ENCODE measurements at regions not wholly inside any gene's neighbourhood (a gene's known extent, or its start where the extent isn't known, plus 50 kb on each side); places are given as distances from the start of the nearest gene placed in this dataset.

- Histone ChIP-seq H3K9me3 (ENCODE audit: low read length) (no peaks in the 10 kb centered on the region), H3K4me2 (ENCODE audit: low read length) (no peak overlapping the region), H3K4me1 (ENCODE audit: insufficient read depth, low read length, severe bottlenecking) (no peaks in the 10 kb centered on the region), H3K36me3 (ENCODE audit: insufficient read depth, low read length) (no peaks in the 10 kb centered on the region), H2AFZ (ENCODE audit: low read length) (no peak overlapping the region), H3K79me2 (ENCODE audit: insufficient read depth, low read length) (no peaks in the 10 kb centered on the region), H3K27ac (ENCODE audit: low read depth, low read length, poor library complexity, severe bottlenecking) (no peak overlapping the region), H3K9me2 (ENCODE audit: low read depth, low read length) (no peaks in the 10 kb centered on the region), H4K20me1 (ENCODE audit: insufficient read depth, low read length) (no peaks in the 10 kb centered on the region), H3K9ac (ENCODE audit: low read length) (no peak overlapping the region), H3K27me3 (ENCODE audit: insufficient read depth, low read length) (no peaks in the 10 kb centered on the region), H3K4me3 (ENCODE audit: low read depth, low read length, poor library complexity, severe bottlenecking) (no peak overlapping the region), H3F3A (ENCODE audit: insufficient read depth, low read length) (no peaks in the 10 kb centered on the region)
- no peak for TF ChIP-seq EZH2 (IDR thresholded peaks at IDR 0.05; ENCODE audit: borderline replicate concordance, low read length)
- no peak for TF ChIP-seq CTCF (IDR thresholded peaks at IDR 0.05; ENCODE audit: low read length)
Measured at GRCh38 chr6:112842330-112842685, 495.2 kb downstream of the RFPL4B start.

- Histone ChIP-seq H3K9me2 (ENCODE audit: low read depth, low read length) (no peaks in the 10 kb centered on the region), H3K27me3 (ENCODE audit: insufficient read depth, low read length) (no peaks in the 10 kb centered on the region), H3K4me2 (ENCODE audit: low read length) (no peak overlapping the region), H3F3A (ENCODE audit: insufficient read depth, low read length) (no peaks in the 10 kb centered on the region), H3K9ac (ENCODE audit: low read length) (no peak overlapping the region), H3K79me2 (ENCODE audit: insufficient read depth, low read length) (no peaks in the 10 kb centered on the region), H3K36me3 (ENCODE audit: insufficient read depth, low read length) (no peaks in the 10 kb centered on the region), H3K4me3 (ENCODE audit: low read depth, low read length, poor library complexity, severe bottlenecking) (no peak overlapping the region), H3K4me1 (ENCODE audit: insufficient read depth, low read length, severe bottlenecking) (no peaks in the 10 kb centered on the region), H3K9me3 (ENCODE audit: low read length) (no peaks in the 10 kb centered on the region), H4K20me1 (ENCODE audit: insufficient read depth, low read length) (no peaks in the 10 kb centered on the region), H2AFZ (ENCODE audit: low read length) (no peak overlapping the region), H3K27ac (ENCODE audit: low read depth, low read length, poor library complexity, severe bottlenecking) (no peak overlapping the region)
- TF ChIP-seq EZH2 (IDR thresholded peaks at IDR 0.05; ENCODE audit: borderline replicate concordance, low read length) = no peak
- no peak for TF ChIP-seq CTCF (IDR thresholded peaks at IDR 0.05; ENCODE audit: low read length)
Measured at GRCh38 chr6:112846681-112847080, 499.6 kb downstream of the RFPL4B start.

GRCh38 chr6:112851146-112851545, 504.0 kb downstream of the RFPL4B start:
- Histone ChIP-seq H3K27ac (ENCODE audit: low read depth, low read length, poor library complexity, severe bottlenecking) (no peak overlapping the region), H3F3A (ENCODE audit: insufficient read depth, low read length) (no peaks in the 10 kb centered on the region), H3K9me3 (ENCODE audit: low read length) (no peaks in the 10 kb centered on the region), H3K9ac (ENCODE audit: low read length) (no peak overlapping the region), H3K4me2 (ENCODE audit: low read length) (no peak overlapping the region), H3K79me2 (ENCODE audit: insufficient read depth, low read length) (no peaks in the 10 kb centered on the region), H4K20me1 (ENCODE audit: insufficient read depth, low read length) (no peaks in the 10 kb centered on the region), H3K27me3 (ENCODE audit: insufficient read depth, low read length) (no peaks in the 10 kb centered on the region), H3K4me3 (ENCODE audit: low read depth, low read length, poor library complexity, severe bottlenecking) (no peak overlapping the region), H3K9me2 (ENCODE audit: low read depth, low read length) (no peaks in the 10 kb centered on the region), H2AFZ (ENCODE audit: low read length) (no peak overlapping the region), H3K4me1 (ENCODE audit: insufficient read depth, low read length, severe bottlenecking) (no peaks in the 10 kb centered on the region), H3K36me3 (ENCODE audit: insufficient read depth, low read length) (no peaks in the 10 kb centered on the region)
- TF ChIP-seq EZH2 (IDR thresholded peaks at IDR 0.05; ENCODE audit: borderline replicate concordance, low read length) (no peak), CTCF (IDR thresholded peaks at IDR 0.05; ENCODE audit: low read length) (no peak)
